DOHH2 (cell line): ENCODE measurements at regions not wholly inside any gene's neighbourhood (a gene's known extent, or its start where the extent isn't known, plus 50 kb on each side); places are given as distances from the start of the nearest gene placed in this dataset.

Experiments
- CTCF ChIP-seq: fragments of 200-600 bp; sonication (generic); IDR thresholded peaks from one replicate; pipeline ENCODE4 v1.5.1; 2014; ENCODE audit warnings: antibody characterized with exemption, mild to moderate bottlenecking, low read depth, low read length; ENCODE audit not compliant: poor library complexity, severe bottlenecking
- EZH2phosphoT487 ChIP-seq: fragments of 200-600 bp; sonication (generic); IDR thresholded peaks from 2 replicates; pipeline ENCODE4 v1.6.1; 2017; ENCODE audit warnings: borderline replicate concordance, mild to moderate bottlenecking, antibody characterized with exemption, low read length, moderate library complexity, mixed read lengths

- TF ChIP-seq CTCF = no peak
- TF ChIP-seq EZH2phosphoT487 = no peak
These were observed 85.3 kb upstream of the UNC5B start for GRCh38 chr10:71127104-71127503.
